Stimulated activated CD4-positive, alpha-beta T cell treated with anti-CD3 and anti-CD28 coated beads, Interleukin-1b, Interleukin-23, amount 100 ng/mL, for 4 hours (primary cell): ENCODE measurements at regions not wholly inside any gene's neighbourhood (a gene's known extent, or its start where the extent isn't known, plus 50 kb on each side); places are given as distances from the start of the nearest gene placed in this dataset.
"Not testable (repeated sequence)": the region's sequence is repeated elsewhere in the genome, so short reads cannot be mapped to it uniquely, and the experiment has no call there.

ENCODE experiments used
- DNase-seq, 2 donors: peaks; one replicate each; pipeline ENCODE4 v3.0.0-alpha.2; 2020; ENCODE audit warnings: low read depth in 2 of 2

DNA sequence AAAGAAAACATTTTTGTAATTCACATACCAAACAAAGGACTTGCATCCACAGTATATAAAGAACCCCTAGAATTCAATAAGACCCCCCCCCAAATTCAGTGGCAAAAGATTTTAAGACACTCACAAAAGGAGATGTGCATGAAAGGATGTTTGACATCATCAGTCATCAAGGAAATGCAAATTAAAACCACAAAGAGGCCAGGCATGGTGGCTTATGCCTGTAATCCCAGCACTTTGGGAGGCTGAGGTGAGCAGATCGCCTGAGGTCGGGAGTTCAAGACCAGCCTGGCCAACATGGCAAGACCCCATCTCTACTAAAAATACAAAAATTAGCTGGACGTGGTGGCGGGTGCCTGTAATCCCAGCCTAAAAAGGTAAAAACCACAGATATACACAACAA lies 61.3 kb downstream of the AIPL1 start:
- DNase-seq, result not testable (repeated sequence)

DNA sequence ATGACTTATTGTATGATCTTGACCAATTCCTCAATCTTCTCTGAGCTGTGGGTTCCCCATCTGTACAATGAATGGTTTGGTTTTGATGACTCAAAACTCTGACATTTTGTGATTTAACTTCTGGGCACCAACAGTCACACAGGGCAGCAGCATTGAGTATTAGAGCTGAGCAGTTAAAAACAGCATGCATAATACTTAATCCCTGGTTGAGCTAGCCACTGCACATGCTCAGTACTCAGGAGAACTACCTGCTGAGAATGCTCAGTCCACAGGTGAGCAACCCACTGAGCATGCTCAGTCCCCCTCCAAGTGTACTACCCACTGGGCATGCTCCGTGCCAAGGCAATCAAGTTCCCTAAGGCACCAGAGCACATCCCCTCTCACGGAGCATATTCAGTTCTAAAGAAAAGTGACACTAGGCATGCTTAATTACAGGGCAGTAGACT lies 68.7 kb downstream of the AIPL1 start:
- DNase-seq, result no peak

DNA sequence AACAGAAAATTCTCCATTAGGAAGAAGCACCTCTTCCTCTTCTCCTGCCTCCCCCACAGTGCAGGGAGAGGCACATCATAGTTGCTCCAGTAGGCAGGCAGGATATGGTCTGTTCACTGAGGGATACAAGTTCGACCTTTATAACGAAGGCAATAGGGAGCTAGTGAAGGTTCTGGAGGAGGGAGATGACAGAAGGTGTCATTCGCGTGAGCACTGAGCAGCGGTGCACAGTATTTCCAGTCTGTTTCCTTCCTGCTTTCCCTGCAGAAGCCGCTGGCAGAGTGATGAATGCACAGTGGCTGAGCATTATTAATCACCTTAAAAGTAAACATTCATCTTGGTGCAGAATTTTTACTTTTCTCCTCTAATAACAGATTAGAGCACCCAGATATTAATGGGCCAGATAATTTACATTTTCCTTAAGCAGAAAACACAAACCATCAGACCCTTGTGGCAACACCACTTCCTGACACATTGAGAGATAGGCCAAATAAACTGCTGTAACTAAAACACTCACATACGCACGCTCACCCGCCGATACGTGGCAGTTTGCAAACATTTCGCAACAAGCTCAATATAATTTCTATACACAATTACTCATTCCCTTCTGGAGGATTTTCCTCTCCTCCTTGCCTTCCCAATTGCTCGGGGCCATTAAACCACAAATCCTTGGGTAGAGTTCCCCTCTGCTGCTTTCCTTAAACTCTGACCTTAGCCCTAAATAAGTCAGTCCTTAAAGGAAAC lies 69.5 kb downstream of the AIPL1 start:
- no peak for DNase-seq

DNA sequence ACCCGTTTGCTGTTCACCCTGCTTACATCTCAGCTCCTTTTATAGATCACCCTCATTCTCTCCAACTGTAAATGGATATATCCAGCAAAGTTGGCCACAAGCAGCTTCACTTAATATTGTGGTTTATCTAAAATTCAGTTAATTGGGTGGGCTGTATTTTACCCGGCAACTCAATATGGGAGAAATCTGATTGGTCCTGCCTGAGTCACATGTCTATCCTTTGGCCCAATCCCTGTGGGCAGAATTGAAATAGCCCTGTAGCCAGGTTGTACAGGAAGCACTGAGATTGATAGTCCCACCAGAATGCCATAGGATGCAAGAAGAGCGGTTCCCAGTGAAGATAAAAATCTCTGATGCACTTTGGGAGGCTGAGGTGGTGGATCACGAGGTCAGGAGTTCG lies 73.2 kb downstream of the AIPL1 start:
- DNase-seq, result no peak

DNA sequence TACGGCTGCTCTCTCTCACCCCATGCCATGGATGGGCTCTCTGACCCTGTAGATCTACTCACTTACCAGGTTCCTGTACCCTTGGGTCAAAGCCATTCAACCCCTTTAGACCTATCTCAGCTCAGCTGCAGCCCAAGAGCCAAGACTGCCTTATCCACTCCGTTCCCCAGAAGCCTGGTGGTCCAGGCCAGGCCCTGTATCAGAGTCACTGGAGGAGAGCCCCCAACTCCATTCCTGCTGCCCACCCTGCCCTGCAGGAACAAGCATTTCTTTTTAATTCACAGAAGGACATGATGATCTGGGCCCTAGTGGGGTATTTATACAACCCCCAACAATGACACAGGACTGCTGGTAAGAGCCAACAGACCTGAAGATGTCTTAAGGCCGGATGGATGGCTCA lies 76.8 kb downstream of the AIPL1 start:
- no peak for DNase-seq

DNA sequence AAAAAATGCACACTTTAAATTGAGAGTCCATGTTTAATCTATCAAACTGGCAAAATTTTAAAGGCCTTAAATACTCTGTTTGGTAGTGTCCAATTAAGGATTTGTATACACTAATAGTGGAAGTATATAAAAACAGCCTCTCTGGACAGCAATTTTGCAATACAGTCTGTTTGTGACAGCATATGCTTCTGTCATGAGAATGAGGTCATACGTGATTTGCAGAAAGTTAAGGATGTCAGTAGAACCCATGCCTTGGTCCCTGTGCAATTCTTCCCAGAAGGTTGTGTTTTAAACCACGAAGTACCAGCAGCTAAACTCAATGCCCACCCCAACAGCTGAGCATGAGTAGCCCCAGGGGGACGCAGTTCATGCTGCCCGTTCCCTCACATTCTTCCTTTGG lies 78.4 kb downstream of the AIPL1 start:
- no peak for DNase-seq

DNA sequence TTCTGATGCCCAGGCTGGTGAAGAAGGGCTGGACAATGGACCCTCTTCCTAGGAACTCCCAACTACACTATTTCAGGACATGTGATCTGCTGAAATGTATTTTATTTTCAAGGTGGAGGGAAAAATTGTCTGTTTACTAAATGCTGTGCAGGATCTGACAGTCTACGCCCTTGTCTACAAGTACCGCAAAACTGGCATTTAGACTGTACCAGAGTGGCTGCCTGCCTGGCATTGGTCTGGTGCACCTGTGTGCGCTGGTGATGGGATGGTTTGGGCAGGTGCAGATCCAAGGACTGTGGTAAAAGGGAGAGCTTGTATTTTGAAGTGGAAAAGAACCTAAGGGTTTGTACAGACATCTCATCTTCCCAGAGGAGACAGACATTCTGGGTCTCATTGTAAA lies 79.7 kb downstream of the AIPL1 start:
- DNase-seq, result no peak

DNA sequence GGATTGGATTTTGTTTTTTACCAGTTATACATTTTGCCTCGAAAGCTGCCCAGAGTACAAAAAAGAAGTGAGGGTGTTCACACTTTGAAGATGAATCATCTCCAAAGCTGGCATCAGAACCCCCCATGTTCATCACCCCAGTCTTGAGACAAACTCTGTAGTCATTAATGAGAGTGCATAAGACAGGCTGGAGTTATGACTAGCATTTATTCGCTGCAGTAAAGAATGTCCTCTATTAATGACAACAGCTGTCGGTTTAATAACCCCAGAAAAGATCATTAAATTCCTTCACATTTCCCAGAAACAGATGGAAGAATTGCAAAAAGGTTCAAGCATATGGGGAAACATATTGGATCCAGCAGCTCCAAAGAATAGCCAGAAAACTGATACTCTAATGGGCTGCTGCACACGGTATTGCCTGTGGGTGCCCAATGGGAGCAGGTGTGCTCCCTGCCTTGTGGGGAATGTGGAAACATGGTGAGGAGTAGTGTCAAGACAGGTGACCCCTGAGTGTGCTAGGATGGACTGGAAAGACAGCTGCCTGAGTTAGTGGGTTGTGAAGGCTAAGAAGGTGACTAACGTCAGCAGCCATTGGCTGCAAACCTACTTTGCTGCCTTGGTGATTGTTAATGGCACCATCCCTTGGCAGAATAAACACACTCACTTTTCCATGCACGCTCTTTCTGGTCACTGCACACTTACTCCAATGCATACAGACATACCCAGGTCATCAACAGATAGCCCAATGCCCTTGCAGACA lies 81.9 kb downstream of the AIPL1 start:
- no peak for DNase-seq

DNA sequence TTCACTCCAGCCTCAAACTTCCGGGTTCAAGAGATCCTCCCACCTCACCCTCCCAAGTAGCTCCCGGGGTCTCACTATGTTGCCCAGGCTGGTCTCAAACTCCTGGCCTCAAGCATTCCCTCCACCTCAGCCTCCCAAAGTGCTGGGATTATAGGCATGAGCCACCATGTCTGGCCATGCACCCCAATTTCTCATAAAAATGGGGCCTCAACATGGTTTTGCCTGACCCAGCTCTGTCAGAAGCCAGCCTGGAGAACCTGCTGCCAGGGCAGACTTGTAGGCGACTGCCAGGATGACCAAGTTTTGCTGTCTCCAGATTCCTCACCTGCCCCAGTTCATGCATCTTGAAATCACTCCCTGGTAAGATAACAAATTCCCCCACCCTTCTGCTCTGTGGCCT lies 82.9 kb downstream of the AIPL1 start:
- no peak for DNase-seq

DNA sequence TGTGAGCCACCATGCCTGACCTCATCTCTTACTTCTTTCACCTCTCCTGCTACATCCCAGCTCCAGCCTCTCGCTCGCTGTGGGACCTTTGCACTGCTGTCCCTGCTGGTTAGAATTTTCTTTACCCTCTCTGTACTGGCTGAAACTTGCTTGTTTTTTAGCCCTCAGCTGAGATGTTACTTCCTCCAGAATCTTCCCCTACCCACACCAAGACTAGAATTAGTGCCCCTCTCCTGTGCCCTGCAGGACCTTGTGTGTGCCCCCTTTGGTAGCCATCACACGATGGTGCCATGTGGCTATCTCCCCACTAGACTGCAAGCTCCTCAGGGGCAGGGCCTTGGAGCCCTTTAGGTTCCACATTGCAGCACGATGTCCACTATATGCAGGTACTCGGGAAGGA lies 84.1 kb downstream of the AIPL1 start:
- DNase-seq, result no peak

DNA sequence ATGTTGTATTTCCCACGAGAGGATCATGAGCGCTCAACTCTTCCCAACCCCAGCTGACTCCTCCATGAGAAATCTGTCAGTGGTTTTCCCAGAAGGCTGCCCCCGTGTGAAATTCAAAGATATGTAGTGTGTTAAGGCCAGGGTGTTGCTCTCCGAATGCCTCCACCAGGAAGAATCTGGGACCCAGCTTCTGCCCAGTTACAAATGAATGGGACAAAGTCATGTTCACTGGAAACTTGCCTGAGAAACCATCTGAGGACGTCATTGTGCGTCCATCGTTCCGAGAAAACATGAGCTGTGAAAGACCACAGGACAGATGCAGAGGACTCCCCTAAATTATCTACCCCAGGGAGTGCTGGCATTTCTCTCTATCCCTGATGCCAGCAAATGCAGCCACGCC lies 86.0 kb downstream of the AIPL1 start:
- DNase-seq, result no peak

DNA sequence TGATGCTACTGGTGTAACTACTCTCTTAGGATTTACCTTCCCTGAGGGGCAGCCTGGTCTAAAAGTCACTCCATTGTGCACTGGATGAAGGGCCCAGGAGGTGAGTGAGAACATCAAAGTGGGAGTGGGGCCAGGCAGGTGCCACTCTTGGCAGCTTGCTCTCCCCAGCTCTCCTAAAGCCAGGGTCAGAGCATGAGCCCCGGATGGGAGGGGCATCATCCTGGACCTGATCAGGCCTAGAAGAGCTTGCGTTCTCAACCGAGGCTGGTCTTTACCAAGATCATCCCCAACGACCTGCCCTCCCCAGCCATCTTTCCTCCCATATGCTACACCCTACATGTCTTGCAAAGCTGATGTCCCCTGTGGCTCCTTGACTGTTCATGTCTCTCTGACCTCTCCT lies 87.1 kb downstream of the AIPL1 start:
- DNase-seq, result no peak

DNA sequence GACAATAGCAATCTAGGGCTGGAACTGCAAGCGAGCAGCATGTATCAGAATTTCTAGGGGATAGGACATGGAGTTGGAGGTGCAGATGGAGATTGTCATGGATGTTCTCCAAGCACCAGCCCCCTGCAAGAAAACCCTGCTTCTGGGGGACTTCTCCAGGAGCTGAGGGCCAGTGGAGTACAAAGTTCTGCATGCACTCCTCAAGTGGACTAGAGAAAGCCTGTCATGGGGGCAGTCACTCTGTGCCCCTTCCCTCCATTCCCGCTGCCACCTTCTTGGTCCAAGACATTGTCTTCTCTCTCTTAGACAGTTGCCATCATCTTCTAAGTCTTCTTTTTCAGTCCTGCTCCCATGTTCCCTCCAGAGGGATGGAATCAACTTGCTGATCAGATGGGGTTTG lies 87.9 kb downstream of the AIPL1 start:
- DNase-seq, result no peak

DNA sequence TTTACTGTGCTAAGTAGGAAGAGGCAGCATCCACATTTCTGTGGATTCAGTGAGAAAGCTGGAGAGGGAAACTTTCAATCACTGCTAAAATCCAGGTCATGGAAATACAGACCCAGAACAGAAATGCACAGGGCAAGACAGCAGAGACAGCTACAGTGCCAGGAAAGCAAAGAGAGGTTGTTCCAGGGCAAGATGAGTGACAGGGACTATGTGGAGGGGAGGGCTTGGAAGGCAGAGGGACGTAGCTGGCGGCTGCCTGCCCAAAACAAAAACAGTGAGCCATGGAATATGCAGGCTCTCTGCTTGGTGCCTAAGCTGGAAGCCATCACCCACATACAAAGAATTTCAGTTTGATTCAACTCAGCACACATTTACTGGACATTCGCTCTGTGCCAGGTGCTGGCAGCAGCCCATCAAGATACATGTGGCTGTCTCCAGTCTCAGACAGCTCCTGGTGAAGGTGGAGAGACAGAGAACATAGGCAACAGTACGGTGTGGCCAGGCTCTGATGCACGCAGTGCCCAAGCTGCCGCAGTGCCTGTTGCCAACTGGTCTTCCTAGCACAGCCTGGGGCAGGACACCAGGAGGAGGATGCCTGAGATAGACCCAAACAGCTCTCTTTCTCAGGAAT lies 88.7 kb downstream of the AIPL1 start:
- no peak for DNase-seq

DNA sequence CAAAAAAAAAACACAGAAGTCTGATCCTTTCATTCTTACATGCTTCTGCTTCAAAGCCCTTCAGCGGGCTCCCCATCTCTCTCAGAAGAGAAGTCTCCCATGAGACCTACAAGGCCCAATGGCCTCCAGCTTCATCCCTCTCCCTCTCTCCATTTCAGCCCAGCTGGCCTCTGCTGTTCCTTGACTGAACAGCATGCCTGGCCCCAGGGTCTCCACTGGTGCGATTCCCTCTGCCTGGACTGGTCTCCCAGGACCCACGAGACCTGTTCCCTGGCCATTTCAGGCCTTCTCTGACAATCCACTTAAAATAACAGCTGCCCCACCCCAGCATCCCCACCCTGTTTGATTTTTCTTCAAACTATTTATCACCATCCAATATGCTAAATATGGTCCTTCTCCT lies 91.2 kb downstream of the AIPL1 start:
- no peak for DNase-seq

DNA sequence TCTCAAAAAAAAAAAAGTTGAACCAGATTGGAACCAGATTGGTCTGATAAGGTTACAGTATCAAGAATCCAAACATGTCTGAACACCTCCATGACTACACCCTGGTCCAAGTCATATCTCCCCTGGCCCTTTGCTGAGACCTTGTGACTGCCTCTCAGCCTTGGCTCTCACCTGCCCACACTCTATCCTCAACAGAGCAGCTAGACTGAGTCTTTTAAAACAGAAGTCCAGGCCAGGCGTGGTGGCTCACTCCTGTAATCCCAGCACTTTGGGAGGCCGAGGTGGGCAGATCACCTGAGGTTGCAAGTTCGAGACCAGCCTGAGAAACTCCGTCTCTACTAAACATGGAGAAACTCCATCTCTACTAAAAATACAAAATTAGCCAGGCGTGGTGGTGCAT lies 91.7 kb downstream of the AIPL1 start:
- no peak for DNase-seq

DNA sequence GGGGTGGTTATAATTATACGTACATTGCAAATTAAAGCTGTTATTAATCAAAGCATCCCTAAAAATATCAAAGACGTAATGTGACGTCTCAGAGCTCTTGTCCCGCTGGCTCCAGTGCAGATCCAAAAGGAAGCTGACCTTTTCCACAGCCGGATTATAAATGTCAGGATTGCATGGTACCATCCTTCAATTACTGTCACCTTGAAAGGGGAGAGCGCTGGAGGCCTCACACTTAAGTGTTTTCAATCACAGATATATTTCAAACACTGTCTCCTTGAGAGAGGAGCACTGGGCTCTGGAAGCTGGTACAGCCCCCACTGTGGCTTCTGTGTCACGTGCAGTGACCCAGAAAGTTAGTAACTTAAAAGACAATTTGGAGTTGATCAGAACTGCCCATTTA lies 94.2 kb downstream of the AIPL1 start:
- DNase-seq, result no peak

DNA sequence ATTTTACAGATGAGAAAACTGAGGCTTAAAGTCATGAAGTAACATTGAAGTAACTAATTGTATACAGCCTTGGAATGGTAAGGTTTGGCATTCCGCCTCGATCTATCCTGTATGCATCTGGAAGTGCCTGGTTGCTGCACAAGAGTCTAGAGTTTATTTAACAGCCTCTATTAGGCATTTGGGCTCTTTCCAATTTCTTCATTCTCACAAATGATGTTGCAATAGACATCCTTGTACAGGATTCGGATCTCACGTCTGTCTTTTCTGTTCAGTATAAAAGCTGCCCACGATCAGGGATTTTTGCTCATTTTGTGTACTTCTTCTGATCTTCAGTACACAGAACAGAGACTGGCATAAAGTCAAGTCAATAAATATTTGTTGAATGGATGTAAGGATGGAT lies 100.5 kb downstream of the AIPL1 start:
- DNase-seq, result no peak

DNA sequence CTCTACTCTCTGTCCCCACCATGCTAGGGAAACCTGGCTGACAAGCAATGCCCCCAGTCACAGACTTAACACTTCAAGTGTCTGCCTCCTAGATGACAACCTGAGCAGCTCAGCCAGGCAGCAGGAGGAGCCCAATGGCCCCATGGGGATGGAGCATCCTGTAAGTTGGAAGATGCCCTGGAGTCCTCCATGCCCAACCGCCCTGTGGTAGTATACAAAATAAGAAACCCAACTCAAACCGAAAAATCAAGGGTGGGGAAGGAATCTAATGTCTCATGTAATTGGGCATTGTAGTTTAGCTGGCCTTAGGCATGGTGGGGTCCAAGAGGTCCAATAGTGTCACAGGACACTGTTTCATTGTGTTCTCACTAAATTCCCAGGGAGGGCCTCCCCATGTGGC lies 104.0 kb downstream of the AIPL1 start:
- DNase-seq, result no peak

DNA sequence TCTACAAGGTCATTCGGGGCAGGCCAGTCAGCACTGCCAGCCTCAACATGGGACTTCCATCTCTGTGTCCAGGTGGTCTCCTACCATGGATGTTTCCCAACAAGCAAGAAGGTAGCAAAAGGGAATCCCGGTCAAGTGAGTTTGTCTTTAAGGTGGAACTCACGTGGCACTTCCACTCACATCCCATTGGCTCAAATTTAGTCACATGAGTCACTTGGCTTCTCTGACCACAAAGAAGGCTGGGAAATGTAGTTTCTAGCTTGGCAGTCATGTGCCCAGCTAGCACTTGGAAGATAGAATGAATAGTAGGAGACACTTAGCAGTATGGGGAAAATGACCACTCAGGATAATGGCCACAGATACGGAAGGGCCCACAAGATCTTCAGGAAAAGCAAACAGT lies 106.6 kb downstream of the AIPL1 start:
- DNase-seq, result no peak

DNA sequence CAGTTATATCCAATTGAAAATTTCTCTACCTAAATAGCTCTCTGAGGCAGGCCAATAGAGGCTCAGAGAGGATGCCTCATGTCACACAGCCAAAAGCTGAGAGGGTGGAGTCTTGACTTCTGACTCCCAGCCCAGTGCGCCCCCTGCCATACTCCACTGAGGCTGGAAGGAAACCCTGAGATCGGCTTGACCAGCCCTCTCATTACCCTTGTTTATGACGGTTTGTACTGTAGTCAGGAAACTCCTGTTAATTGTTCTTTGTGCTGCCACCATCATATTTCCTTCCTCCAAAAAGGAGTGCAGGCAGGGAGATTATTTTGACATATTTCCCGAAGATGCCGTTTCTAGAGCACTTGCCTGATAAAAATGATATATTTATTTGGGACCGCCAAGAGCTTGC lies 107.9 kb downstream of the AIPL1 start:
- no peak for DNase-seq

DNA sequence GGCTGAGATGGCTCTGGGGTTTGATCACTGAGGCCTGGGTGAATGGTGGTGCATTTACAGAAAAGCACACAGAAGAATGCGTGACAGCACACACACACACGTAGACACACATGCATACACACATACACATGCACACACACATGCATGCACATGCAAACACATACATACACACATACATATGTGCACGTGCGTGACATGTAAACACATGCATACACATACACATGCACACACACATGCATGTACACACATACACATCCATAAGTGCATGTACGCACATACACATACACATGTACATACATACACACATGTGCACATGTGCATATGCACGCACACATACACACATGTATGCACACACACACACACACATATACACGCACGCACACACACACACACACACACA lies 108.4 kb downstream of the AIPL1 start:
- DNase-seq, result no peak

DNA sequence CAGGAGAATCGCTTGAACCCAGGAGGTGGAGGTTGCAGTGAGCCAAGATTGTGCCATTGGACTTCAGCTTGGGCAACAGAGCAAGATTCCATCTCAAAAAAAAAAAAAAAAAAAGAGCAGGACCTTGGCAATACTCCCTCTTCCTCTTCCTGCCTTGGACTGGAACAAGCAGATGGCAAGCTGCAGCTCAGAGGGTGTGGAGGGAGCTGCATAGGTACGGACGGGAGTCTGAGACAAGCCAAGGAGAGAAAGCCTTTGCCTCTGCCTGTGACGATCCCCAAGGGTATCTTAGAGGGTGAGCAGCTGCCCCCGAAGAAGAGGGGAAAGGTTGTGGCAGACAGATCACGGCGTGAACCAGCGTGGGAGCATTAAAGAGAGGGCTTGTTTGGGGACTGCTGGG lies 109.2 kb downstream of the AIPL1 start:
- no peak for DNase-seq
